ENCODE measurements at regions not wholly inside any gene's neighbourhood (a gene's known extent, or its start where the extent isn't known, plus 50 kb on each side); places are given as distances from the start of the nearest gene placed in this dataset.

- DNase-seq, result no peak
Observed at GRCh38 chr9:129231022-129231739, 53.1 kb upstream of the IER5L start.

- no peak for DNase-seq
Observed at GRCh38 chr9:129230302-129230701, 52.2 kb upstream of the IER5L start.

Measured in T-helper 1 cell (primary cell).